Lung (tissue), 11 donors: ENCODE measurements at regions not wholly inside any gene's neighbourhood (a gene's known extent, or its start where the extent isn't known, plus 50 kb on each side); places are given as distances from the start of the nearest gene placed in this dataset.

Source experiments
- ATAC-seq: fragments of 200-7000 bp; cut with Tn5 transposase; one replicate; pipeline ENCODE4 v1.9.1; 2020; ENCODE audit warnings: moderate number of reproducible peaks; ENCODE audit not compliant: insufficient read depth, low FRiP score
- DNase-seq, 3 donors: peaks; one replicate each; pipeline ENCODE4 v3.0.0-alpha.2; 2013 to 2017
- H3K27ac ChIP-seq, 2 donors: one replicate each; pipeline ENCODE4 v1.5.1; 2013; ENCODE audit warnings: mild to moderate bottlenecking in 2 of 2, moderate library complexity in 2 of 2, control low read depth in 1 of 2, inconsistent platforms in 1 of 2, low read depth in 1 of 2, low read length in 1 of 2
- H3K27me3 ChIP-seq, 3 donors: one replicate each; pipeline ENCODE4 v1.5.1; 2013; ENCODE audit warnings: low read length in 2 of 3; ENCODE audit not compliant: control insufficient read depth in 3 of 3, insufficient read depth in 3 of 3
- H3K36me3 ChIP-seq, 4 donors: one replicate each; pipeline ENCODE4 v1.5.1; 2013; ENCODE audit warnings: low read length in 4 of 4, mild to moderate bottlenecking in 1 of 4, moderate library complexity in 1 of 4; ENCODE audit not compliant: control insufficient read depth in 4 of 4, insufficient read depth in 4 of 4
- H3K4me1 ChIP-seq, 5 donors: one replicate each; pipeline ENCODE4 v1.5.1; 2013; ENCODE audit warnings: low read length in 5 of 5, mild to moderate bottlenecking in 2 of 5, moderate library complexity in 1 of 5; ENCODE audit not compliant: control insufficient read depth in 5 of 5, insufficient read depth in 5 of 5
- H3K4me3 ChIP-seq: one replicate; pipeline ENCODE4 v1.5.1; 2013; ENCODE audit warnings: mild to moderate bottlenecking, control low read depth, moderate library complexity
- H3K9ac ChIP-seq, 2 donors: one replicate each; pipeline ENCODE4 v1.5.1; 2013; ENCODE audit warnings: low read length in 2 of 2, control low read depth in 1 of 2; ENCODE audit not compliant: insufficient read depth in 1 of 2
- H3K9me3 ChIP-seq, 4 donors: one replicate each; pipeline ENCODE4 v1.5.1; 2013; ENCODE audit warnings: low read length in 3 of 4, mild to moderate bottlenecking in 1 of 4, moderate library complexity in 1 of 4; ENCODE audit not compliant: control insufficient read depth in 4 of 4, insufficient read depth in 3 of 4
- CTCF ChIP-seq: IDR thresholded peaks from 2 replicates; pipeline ENCODE4 v1.5.1; 2012; ENCODE audit warnings: mild to moderate bottlenecking; ENCODE audit errors: control extremely low read depth, extremely low read depth
- WGBS, 2 donors: extraction: QIAGEN DNeasy Blood & Tissue Kit; methylation state at CpG; one replicate each; pipeline ENCODE4 v1.1.7; 2013; 5-methylcytosine and 5-hydroxymethylcytosine counted together
- donor health status: control.
- donor health status: control.
- donor health status: Bipolar disorder and iron deficiency.
- donor health status: healthy.
- donor health status: DM: yes; HTN: yes; CAD: no.

DNA sequence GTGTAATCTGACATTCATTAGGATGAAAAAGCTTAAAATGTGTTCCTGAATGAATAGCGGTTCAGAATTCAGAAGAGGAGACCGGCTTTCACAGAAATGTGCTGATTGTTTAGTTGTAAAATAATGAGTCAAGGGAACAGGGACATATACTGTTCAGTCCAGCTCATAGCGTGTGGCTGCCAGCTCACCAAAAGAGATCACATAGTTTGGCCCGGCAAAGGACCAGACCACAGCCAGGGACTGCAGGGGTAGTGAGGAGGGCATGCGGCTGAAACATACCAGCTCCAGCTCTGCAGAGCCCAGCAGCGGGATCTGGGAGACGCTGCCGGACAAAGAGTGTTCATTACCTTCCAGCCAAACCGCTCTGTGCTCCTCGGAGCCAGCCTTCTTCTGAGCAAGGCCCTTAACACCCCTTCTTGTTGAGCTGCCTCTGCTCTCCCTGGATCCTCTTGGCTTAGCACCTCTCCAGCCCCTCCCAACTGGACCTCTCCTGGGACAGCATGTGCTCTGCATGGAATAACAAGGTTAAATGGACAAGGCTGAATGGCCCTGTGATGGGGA is 116.8 kb upstream of the CNTLN start:
- Histone ChIP-seq H3K9ac (no peak overlapping the region), H3K36me3 (no peaks in the 10 kb centered on the region), H3K27me3 (no peaks in the 10 kb centered on the region), H3K27ac (no peak overlapping the region), H3K9me3 (peaks cover 0 to 4% (median 0%) of the 10 kb centered on the region in 4 donors), H3K4me3 (no peak overlapping the region), H3K4me1 (no peaks in the 10 kb centered on the region)
- WGBS, 2 donors: 90 to 92% methylated on average over 10 of the region's 10 CpGs
- TF ChIP-seq CTCF: no peak
- DNase-seq (peak in 2 of 3 donors; percentile 15 to 22), ATAC-seq (peak; percentile 25)

- Histone ChIP-seq H3K36me3 (no peaks in the 10 kb centered on the region), H3K9me3 (peaks cover 0 to 4% (median 0%) of the 10 kb centered on the region in 4 donors), H3K4me3 (no peak overlapping the region), H3K27ac (no peak overlapping the region), H3K9ac (no peak overlapping the region), H3K4me1 (no peaks in the 10 kb centered on the region), H3K27me3 (no peaks in the 10 kb centered on the region)
- 73 to 100% methylated on average over 3 of the region's 3 CpGs for WGBS, 2 donors
- TF ChIP-seq CTCF: no peak
- DNase-seq (no peak), ATAC-seq (no peak)
Observed at GRCh38 chr9:17013891-17014290, 120.9 kb upstream of the CNTLN start.

DNA sequence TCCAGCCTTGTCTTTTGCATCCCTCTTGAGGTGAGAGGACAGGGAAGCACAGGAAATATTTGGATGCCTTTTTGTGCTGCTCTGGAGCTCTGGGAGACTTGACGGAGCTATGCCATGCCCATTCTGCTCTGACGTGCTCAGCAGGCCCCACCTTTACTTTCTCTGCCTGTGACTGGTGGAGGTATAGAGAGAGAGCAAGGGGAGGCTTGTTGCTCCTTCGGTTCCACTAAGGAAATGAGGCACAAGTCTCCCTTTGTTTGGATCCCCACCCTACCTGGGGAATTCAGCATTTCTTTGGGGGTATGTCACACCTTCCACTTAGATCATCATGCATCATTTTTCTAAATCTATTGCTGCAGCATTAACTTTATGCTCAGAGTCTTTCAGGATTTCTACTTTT is 121.8 kb upstream of the CNTLN start:
- H3K4me1 ChIP-seq: no peaks in the 10 kb centered on the region
- 74 to 78% methylated on average over 3 of the region's 3 CpGs for WGBS, 2 donors

More for the DNA sequence above, 121.8 kb upstream of the CNTLN start:
- Histone ChIP-seq H3K36me3 (no peaks in the 10 kb centered on the region), H3K4me3 (no peak overlapping the region), H3K27ac (no peak overlapping the region), H3K9me3 (peaks cover 0 to 4% (median 0%) of the 10 kb centered on the region in 4 donors), H3K9ac (no peak overlapping the region), H3K27me3 (no peaks in the 10 kb centered on the region)
- TF ChIP-seq CTCF: no peak
- no peak for DNase-seq
- no peak for ATAC-seq
